ENCODE measurements at regions not wholly inside any gene's neighbourhood (a gene's known extent, or its start where the extent isn't known, plus 50 kb on each side); places are given as distances from the start of the nearest gene placed in this dataset.

- ChIA-PET CTCF (interaction anchor here (0.9 kb wide), 1 partner anchor 479 kb away, joined by 3 read pairs; no protein-coding TSS in a partner anchor), POLR2A (no interaction called here)
- intact Hi-C loops (cut with micrococcal nuclease): loop anchor here (5.0 kb wide), 1 partner anchor 1998 kb away; no protein-coding TSS in a partner anchor
- no peaks in the 10 kb centered on the region for H3K36me3 Mint-ChIP-seq (ENCODE audit: low read depth)
- DNase-seq (no peak), ATAC-seq (ENCODE audit: low read depth) (no peak)
- H3K9me3 Mint-ChIP-seq: peaks cover 3% of the 10 kb centered on the region
- no peak overlapping the region for H3K4me3 Mint-ChIP-seq
- peaks cover 11% of the 10 kb centered on the region for H3K4me1 Mint-ChIP-seq
- peaks cover 27% of the 10 kb centered on the region for H3K27me3 Mint-ChIP-seq
- H3K27ac Mint-ChIP-seq: no peak overlapping the region
- TF ChIP-seq CTCF (IDR thresholded peaks at IDR 0.05): no peak
Observed at GRCh38 chr2:106584304-106584954, 97.3 kb downstream of the CD8B2 start.

GRCh38 chr2:106596844-106597243, 109.7 kb downstream of the CD8B2 start:
- DNase-seq: no peak
- no peak overlapping the region for H3K27ac Mint-ChIP-seq
- CTCF ChIA-PET: no interaction called here
- H3K27me3 Mint-ChIP-seq: peaks cover 7% of the 10 kb centered on the region
- H3K4me3 Mint-ChIP-seq: no peak overlapping the region
- no peak for TF ChIP-seq CTCF (IDR thresholded peaks at IDR 0.05)
- POLR2A ChIA-PET: no interaction called here
- no peaks in the 10 kb centered on the region for H3K36me3 Mint-ChIP-seq (ENCODE audit: low read depth)
- intact Hi-C loops (cut with micrococcal nuclease): no loop called here
- no peak for ATAC-seq (ENCODE audit: low read depth)
- no peaks in the 10 kb centered on the region for H3K9me3 Mint-ChIP-seq
- no peaks in the 10 kb centered on the region for H3K4me1 Mint-ChIP-seq

- Mint-ChIP-seq H3K36me3 (ENCODE audit: low read depth) (no peaks in the 10 kb centered on the region), H3K27ac (no peak overlapping the region), H3K9me3 (peaks cover 1% of the 10 kb centered on the region), H3K4me3 (no peak overlapping the region), H3K27me3 (peaks cover 7% of the 10 kb centered on the region), H3K4me1 (no peaks in the 10 kb centered on the region)
- DNase-seq: no peak
- no peak for TF ChIP-seq CTCF (IDR thresholded peaks at IDR 0.05)
- ChIA-PET CTCF (interaction anchor here (1.2 kb wide), 1 partner anchor 23 kb away, joined by 3 read pairs; no protein-coding TSS in a partner anchor), POLR2A (no interaction called here)
- ATAC-seq (ENCODE audit: low read depth): no peak
- intact Hi-C loops (cut with micrococcal nuclease): no loop called here
Observed at GRCh38 chr2:106599540-106599939, 112.4 kb downstream of the CD8B2 start.

GRCh38 chr2:106602042-106602441, 114.9 kb downstream of the CD8B2 start:
- Mint-ChIP-seq H3K27me3 (no peaks in the 10 kb centered on the region), H3K36me3 (ENCODE audit: low read depth) (no peaks in the 10 kb centered on the region), H3K27ac (no peak overlapping the region), H3K4me1 (no peaks in the 10 kb centered on the region), H3K4me3 (no peak overlapping the region), H3K9me3 (peaks cover 4% of the 10 kb centered on the region)
- no peak for TF ChIP-seq CTCF (IDR thresholded peaks at IDR 0.05)
- ChIA-PET CTCF (no interaction called here), POLR2A (no interaction called here)
- ATAC-seq (ENCODE audit: low read depth) (no peak), DNase-seq (no peak)
- intact Hi-C loops (cut with micrococcal nuclease): no loop called here

GRCh38 chr2:106606652-106607051, 119.5 kb downstream of the CD8B2 start:
- no peaks in the 10 kb centered on the region for H3K4me1 Mint-ChIP-seq
- ATAC-seq (ENCODE audit: low read depth): no peak
- H3K27me3 Mint-ChIP-seq: no peaks in the 10 kb centered on the region
- CTCF ChIA-PET: no interaction called here
- no peak for TF ChIP-seq CTCF (IDR thresholded peaks at IDR 0.05)
- H3K9me3 Mint-ChIP-seq: peaks cover 4% of the 10 kb centered on the region
- H3K36me3 Mint-ChIP-seq (ENCODE audit: low read depth): no peaks in the 10 kb centered on the region
- intact Hi-C loops (cut with micrococcal nuclease): no loop called here
- no peak for DNase-seq
- POLR2A ChIA-PET: no interaction called here
- no peak overlapping the region for H3K27ac Mint-ChIP-seq
- H3K4me3 Mint-ChIP-seq: no peak overlapping the region

Data from activated B cell treated with CpG ODN at 0.5 μM for 24 hours (primary cell).